Stomach (tissue), 4 donors: ENCODE measurements at regions not wholly inside any gene's neighbourhood (a gene's known extent, or its start where the extent isn't known, plus 50 kb on each side); places are given as distances from the start of the nearest gene placed in this dataset.

Experiments used
- EP300 ChIP-seq: sonication (generic); formaldehyde crosslinking; IDR thresholded peaks from one replicate; pipeline ENCODE4 v1.6.1; 2017; ENCODE audit warnings: antibody characterized with exemption
- POLR2A ChIP-seq, 4 donors: fragments of 450-650 bp; IDR thresholded peaks; one replicate each; pipeline ENCODE4 v1.6.1; 2016; ENCODE audit warnings: antibody characterized with exemption in 4 of 4, control low read depth in 2 of 4, mild to moderate bottlenecking in 1 of 4, moderate library complexity in 1 of 4
- POLR2AphosphoS5 ChIP-seq, 3 donors: sonication (generic); formaldehyde crosslinking; IDR thresholded peaks; one replicate each; pipeline ENCODE4 v1.6.1; 2016; ENCODE audit warnings: antibody characterized with exemption in 3 of 3
- TF ChIP-seq, protein P1 (sequence below), 7 experiments: fragments of 450-650 bp in 4 of 7; fragments of 200-600 bp in 3 of 7; sonication (generic) in 3 of 7; IDR thresholded peaks; one replicate each; pipeline ENCODE4 v1.5.1; 2016 to 2019; ENCODE audit warnings: antibody characterized with exemption in 7 of 7, control low read depth in 2 of 7, mild to moderate bottlenecking in 1 of 7

DNA sequence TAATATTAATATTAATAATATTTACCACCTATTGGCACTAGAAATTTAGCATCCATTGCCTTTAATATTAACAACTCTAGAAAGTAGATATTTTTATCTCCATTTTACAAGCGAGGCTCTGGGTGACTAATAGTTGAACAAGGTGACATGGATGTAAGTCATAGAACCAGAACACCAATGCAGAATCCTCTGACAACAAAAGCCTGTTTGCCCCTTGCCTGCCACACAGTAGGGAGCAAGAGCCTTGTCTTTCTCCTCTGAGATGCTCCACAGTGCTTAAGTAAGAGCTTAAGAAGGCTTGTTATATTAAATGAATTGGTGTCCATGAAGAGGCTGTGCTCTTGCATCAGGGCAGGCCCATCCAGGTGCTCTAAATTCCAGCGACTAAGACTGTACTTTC, 51.2 kb upstream of the LBX1 start:
- TF ChIP-seq POLR2A (IDR thresholded peaks at IDR 0.05) (no peak), POLR2AphosphoS5 (IDR thresholded peaks at IDR 0.05) (no peak), EP300 (no peak)
- TF ChIP-seq, protein P1, sequence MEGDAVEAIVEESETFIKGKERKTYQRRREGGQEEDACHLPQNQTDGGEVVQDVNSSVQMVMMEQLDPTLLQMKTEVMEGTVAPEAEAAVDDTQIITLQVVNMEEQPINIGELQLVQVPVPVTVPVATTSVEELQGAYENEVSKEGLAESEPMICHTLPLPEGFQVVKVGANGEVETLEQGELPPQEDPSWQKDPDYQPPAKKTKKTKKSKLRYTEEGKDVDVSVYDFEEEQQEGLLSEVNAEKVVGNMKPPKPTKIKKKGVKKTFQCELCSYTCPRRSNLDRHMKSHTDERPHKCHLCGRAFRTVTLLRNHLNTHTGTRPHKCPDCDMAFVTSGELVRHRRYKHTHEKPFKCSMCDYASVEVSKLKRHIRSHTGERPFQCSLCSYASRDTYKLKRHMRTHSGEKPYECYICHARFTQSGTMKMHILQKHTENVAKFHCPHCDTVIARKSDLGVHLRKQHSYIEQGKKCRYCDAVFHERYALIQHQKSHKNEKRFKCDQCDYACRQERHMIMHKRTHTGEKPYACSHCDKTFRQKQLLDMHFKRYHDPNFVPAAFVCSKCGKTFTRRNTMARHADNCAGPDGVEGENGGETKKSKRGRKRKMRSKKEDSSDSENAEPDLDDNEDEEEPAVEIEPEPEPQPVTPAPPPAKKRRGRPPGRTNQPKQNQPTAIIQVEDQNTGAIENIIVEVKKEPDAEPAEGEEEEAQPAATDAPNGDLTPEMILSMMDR (IDR thresholded peaks at IDR 0.05): no peak
